HCT116 (cell line): ENCODE measurements at regions not wholly inside any gene's neighbourhood (a gene's known extent, or its start where the extent isn't known, plus 50 kb on each side); places are given as distances from the start of the nearest gene placed in this dataset.

ENCODE experiments used
- ATF3 ChIP-seq: IDR thresholded peaks from 2 replicates; pipeline ENCODE4 v1.6.1; 2012
- CTCF ChIP-seq, 3 experiments: fragments of 200-600 bp in 1 of 3; sonication (generic) in 1 of 3; IDR thresholded peaks in 2 of 3; conservative IDR thresholded peaks in 1 of 3; 2 replicates each; pipeline ENCODE4 v1.5.1; 2012 to 2017; ENCODE audit warnings: low read depth in 2 of 3, low read length in 2 of 3, antibody characterized with exemption in 1 of 3, borderline replicate concordance in 1 of 3, control low read depth in 1 of 3, mild to moderate bottlenecking in 1 of 3, mixed read lengths in 1 of 3, mixed run types in 1 of 3, moderate library complexity in 1 of 3; ENCODE audit not compliant: insufficient read depth in 1 of 3
- ELF1 ChIP-seq: IDR thresholded peaks from 2 replicates; pipeline ENCODE4 v1.6.1; 2012; ENCODE audit warnings: low read depth, borderline replicate concordance
- JUND ChIP-seq: IDR thresholded peaks from 2 replicates; pipeline ENCODE4 v1.6.1; 2012
- MAX ChIP-seq: IDR thresholded peaks from 2 replicates; pipeline ENCODE4 v1.6.1; 2012
- POLR2A ChIP-seq: IDR thresholded peaks from 2 replicates; pipeline ENCODE4 v1.7.0; 2011; ENCODE audit warnings: borderline replicate concordance; ENCODE audit not compliant: insufficient read depth, insufficient read length; ENCODE audit errors: extremely low read depth
- POLR2AphosphoS5 ChIP-seq: IDR thresholded peaks from 2 replicates; pipeline ENCODE4 v1.6.1; 2011; ENCODE audit warnings: mild to moderate bottlenecking, low read depth, low read length, moderate library complexity
- SIN3A ChIP-seq: IDR thresholded peaks from 2 replicates; pipeline ENCODE4 v1.6.1; 2012; ENCODE audit warnings: low read depth
- YY1 ChIP-seq: IDR thresholded peaks from 2 replicates; pipeline ENCODE4 v1.6.1; 2011; ENCODE audit warnings: low read length, low read depth, moderate library complexity, mild to moderate bottlenecking; ENCODE audit not compliant: insufficient replicate concordance; ENCODE audit errors: extremely low read depth

DNA sequence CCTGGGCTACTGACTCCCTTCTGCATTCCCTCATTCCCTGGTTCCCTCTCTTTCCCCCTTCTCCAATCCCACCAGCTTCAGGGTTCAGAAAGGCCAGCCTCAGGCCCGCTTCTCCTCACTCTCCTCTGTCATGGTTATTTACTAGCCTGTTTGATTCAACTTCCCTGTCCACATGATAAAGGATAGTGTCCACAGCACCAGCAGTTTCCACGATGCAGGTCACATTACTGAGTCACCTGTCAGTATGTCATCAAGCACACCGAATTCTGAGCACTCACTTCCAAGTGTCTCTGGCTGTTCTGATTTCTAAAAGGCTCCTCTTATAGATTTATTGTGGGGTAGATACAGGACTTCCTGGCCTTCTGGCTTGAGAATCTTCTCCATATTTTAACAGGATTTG lies 96.6 kb upstream of the CTNNB1 start:
- TF ChIP-seq JUND = no peak
- no peak for TF ChIP-seq POLR2A
- no peak for TF ChIP-seq CTCF (IDR thresholded peaks at IDR 0.05 in 2 of 3, conservative IDR thresholded peaks at IDR 0.05 in 1 of 3; ENCODE audit: borderline replicate concordance in 1 of 3, insufficient read depth in 1 of 3, low read depth in 2 of 3, low read length in 2 of 3)
- no peak for TF ChIP-seq POLR2AphosphoS5
- TF ChIP-seq MAX = no peak
- TF ChIP-seq ELF1 = no peak
- no peak for TF ChIP-seq YY1
- no peak for TF ChIP-seq SIN3A
- no peak for TF ChIP-seq ATF3
